Tibial artery (tissue), 4 donors: ENCODE measurements at regions not wholly inside any gene's neighbourhood (a gene's known extent, or its start where the extent isn't known, plus 50 kb on each side); places are given as distances from the start of the nearest gene placed in this dataset.

ENCODE experiments used
- DNase-seq, 2 donors: peaks; one replicate each; pipeline ENCODE4 v3.0.0-alpha.2; 2019
- H3K27ac ChIP-seq, 2 donors: fragments of 200-600 bp; sonication (generic) in 1 of 2; 1 replicate in 1 of 2; 2 replicates in 1 of 2; pipeline ENCODE4 v1.5.1; 2018 to 2019; ENCODE audit warnings: mild to moderate bottlenecking in 1 of 2
- H3K27me3 ChIP-seq, 2 donors: fragments of 200-600 bp; sonication (generic) in 1 of 2; one replicate each; pipeline versions ENCODE4 v1.5.1 to v1.6.0; 2016 to 2019
- H3K36me3 ChIP-seq, 3 donors: fragments of 200-600 bp; sonication (generic) in 2 of 3; one replicate each; pipeline ENCODE4 v1.5.1; 2016 to 2019; ENCODE audit warnings: mild to moderate bottlenecking in 2 of 3
- H3K4me1 ChIP-seq, 4 donors: fragments of 200-600 bp; sonication (generic) in 2 of 4; 1 replicate in 3 of 4; 2 replicates in 1 of 4; pipeline ENCODE4 v1.5.1; 2016 to 2019
- H3K4me3 ChIP-seq, 2 donors: fragments of 200-600 bp; sonication (generic) in 1 of 2; 1 replicate in 1 of 2; 2 replicates in 1 of 2; pipeline ENCODE4 v1.5.1; 2018 to 2019; ENCODE audit warnings: mild to moderate bottlenecking in 2 of 2
- H3K9me3 ChIP-seq, 3 donors: fragments of 200-600 bp; sonication (generic) in 1 of 3; one replicate each; pipeline ENCODE4 v1.5.1; 2016 to 2019
- CTCF ChIP-seq, 2 experiments: fragments of 200-600 bp in 1 of 2; fragments of 450-650 bp in 1 of 2; IDR thresholded peaks; one replicate each; pipeline ENCODE4 v1.5.1; 2017 to 2019; ENCODE audit warnings: antibody characterized with exemption in 2 of 2, mild to moderate bottlenecking in 1 of 2, moderate library complexity in 1 of 2
- intact Hi-C: fragments of 100-400 bp; cut with DNase I; formaldehyde crosslinking; loops from one replicate; pipeline ENCODE4 v1.15.0; 2023; ENCODE audit warnings: low total_unique reads

- Histone ChIP-seq H3K4me1 (peaks cover 0 to 35% (median 28%) of the 10 kb centered on the region in 4 donors), H3K9me3 (no peaks in the 10 kb centered on the region), H3K4me3 (peak overlapping the region; percentile 95 to 96), H3K36me3 (no peaks in the 10 kb centered on the region), H3K27me3 (no peaks in the 10 kb centered on the region), H3K27ac (peak overlapping the region; percentile 100)
- intact Hi-C loops: loop anchor here (10.0 kb wide), 2 partner anchors 329 to 1611 kb away; partner anchors contain the start of gene KPNA3
- no peak for DNase-seq
- no peak for TF ChIP-seq CTCF (IDR thresholded peaks at IDR 0.05)
Measured at GRCh38 chr13:50123515-50123861, 108.2 kb downstream of the KCNRG start.

GRCh38 chr13:50123862-50124535 is 108.8 kb downstream of the KCNRG start:
- H3K4me1 ChIP-seq: peaks cover 0 to 35% (median 28%) of the 10 kb centered on the region in 4 donors
- H3K9me3 ChIP-seq: no peaks in the 10 kb centered on the region
- intact Hi-C loops: loop anchor here (2.0 to 10.0 kb wide), 4 partner anchors 41 to 1611 kb away; partner anchors contain the start of genes KPNA3 and TRIM13
- no peak for TF ChIP-seq CTCF (IDR thresholded peaks at IDR 0.05)
- no peaks in the 10 kb centered on the region for H3K36me3 ChIP-seq
- H3K4me3 ChIP-seq: peak overlapping the region; percentile 95 to 96
- H3K27me3 ChIP-seq: no peaks in the 10 kb centered on the region
- DNase-seq: peak; percentile 90 to 95
- H3K27ac ChIP-seq: peak overlapping the region; percentile 100

GRCh38 chr13:50124536-50125303 is 109.5 kb downstream of the KCNRG start:
- peak overlapping the region; percentile 100 for H3K27ac ChIP-seq
- H3K36me3 ChIP-seq: no peaks in the 10 kb centered on the region
- no peaks in the 10 kb centered on the region for H3K9me3 ChIP-seq
- H3K27me3 ChIP-seq: no peaks in the 10 kb centered on the region
- DNase-seq: peak; percentile 97 to 99
- intact Hi-C loops: loop anchor here (2.0 to 10.0 kb wide), 4 partner anchors 42 to 1610 kb away; partner anchors contain the start of genes KPNA3 and TRIM13
- TF ChIP-seq CTCF (IDR thresholded peaks at IDR 0.05): no peak
- peak overlapping the region; percentile 95 to 96 for H3K4me3 ChIP-seq
- peaks cover 0 to 39% (median 28%) of the 10 kb centered on the region in 4 donors for H3K4me1 ChIP-seq

- H3K4me1 ChIP-seq: peaks cover 0 to 42% (median 30%) of the 10 kb centered on the region in 4 donors
- intact Hi-C loops: loop anchor here (2.0 to 10.0 kb wide), 4 partner anchors 42 to 1610 kb away; partner anchors contain the start of genes KPNA3 and TRIM13
Measured at GRCh38 chr13:50125304-50125553, 110.0 kb downstream of the KCNRG start.

More at GRCh38 chr13:50125304-50125553, 110.0 kb downstream of the KCNRG start:
- Histone ChIP-seq H3K4me3 (peak overlapping the region; percentile 95 to 96), H3K27me3 (no peaks in the 10 kb centered on the region), H3K27ac (peak overlapping the region; percentile 100), H3K36me3 (no peaks in the 10 kb centered on the region), H3K9me3 (no peaks in the 10 kb centered on the region)
- no peak for TF ChIP-seq CTCF (IDR thresholded peaks at IDR 0.05)
- DNase-seq: no peak
